Activated naive CD8-positive, alpha-beta T cell treated with anti-CD3 and anti-CD28 coated beads for 36 hours (primary cell): ENCODE measurements at regions not wholly inside any gene's neighbourhood (a gene's known extent, or its start where the extent isn't known, plus 50 kb on each side); places are given as distances from the start of the nearest gene placed in this dataset.

Source experiments
- DNase-seq: peaks from one replicate; pipeline ENCODE4 v3.0.0; 2021
- H3K27ac Mint-ChIP-seq: one replicate; pipeline ENCODE4 v1.8.0; 2022; ENCODE audit warnings: mild to moderate bottlenecking, moderate library complexity, mixed read lengths
- H3K27me3 Mint-ChIP-seq: one replicate; pipeline ENCODE4 v1.8.0; 2022; ENCODE audit warnings: mild to moderate bottlenecking, mixed read lengths
- H3K36me3 Mint-ChIP-seq: one replicate; pipeline ENCODE4 v1.8.0; 2021; ENCODE audit warnings: mild to moderate bottlenecking, mixed read lengths
- H3K4me1 Mint-ChIP-seq: one replicate; pipeline ENCODE4 v1.8.0; 2021; ENCODE audit warnings: mixed read lengths
- H3K4me3 Mint-ChIP-seq: one replicate; pipeline ENCODE4 v1.8.0; 2022; ENCODE audit warnings: mild to moderate bottlenecking, moderate library complexity, mixed read lengths
- H3K9me3 Mint-ChIP-seq: one replicate; pipeline ENCODE4 v1.8.0; 2022; ENCODE audit warnings: mixed read lengths

DNA sequence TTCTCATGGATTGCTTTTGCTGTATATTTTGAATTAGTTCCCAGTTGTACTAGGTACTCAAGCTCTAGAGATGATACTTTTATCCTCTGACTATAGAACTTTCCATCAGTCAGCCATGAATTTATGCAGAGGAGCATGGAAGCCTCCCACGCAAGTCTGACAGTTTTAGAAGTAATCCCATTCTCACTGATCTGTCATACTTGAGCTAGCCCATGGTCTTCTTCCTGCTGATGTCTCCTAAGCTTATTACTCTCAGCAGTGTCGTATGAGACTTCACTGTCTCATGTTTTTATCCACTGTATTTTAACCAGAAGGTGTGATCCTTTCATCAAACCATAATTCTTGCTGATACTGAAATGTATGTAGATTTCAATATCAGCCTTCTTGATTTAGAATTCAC lies 715.2 kb upstream of the MARCKS start:
- Mint-ChIP-seq H3K4me3 (no peak overlapping the region), H3K4me1 (no peaks in the 10 kb centered on the region), H3K36me3 (no peaks in the 10 kb centered on the region), H3K9me3 (no peaks in the 10 kb centered on the region), H3K27me3 (no peaks in the 10 kb centered on the region), H3K27ac (no peak overlapping the region)
- no peak for DNase-seq

DNA sequence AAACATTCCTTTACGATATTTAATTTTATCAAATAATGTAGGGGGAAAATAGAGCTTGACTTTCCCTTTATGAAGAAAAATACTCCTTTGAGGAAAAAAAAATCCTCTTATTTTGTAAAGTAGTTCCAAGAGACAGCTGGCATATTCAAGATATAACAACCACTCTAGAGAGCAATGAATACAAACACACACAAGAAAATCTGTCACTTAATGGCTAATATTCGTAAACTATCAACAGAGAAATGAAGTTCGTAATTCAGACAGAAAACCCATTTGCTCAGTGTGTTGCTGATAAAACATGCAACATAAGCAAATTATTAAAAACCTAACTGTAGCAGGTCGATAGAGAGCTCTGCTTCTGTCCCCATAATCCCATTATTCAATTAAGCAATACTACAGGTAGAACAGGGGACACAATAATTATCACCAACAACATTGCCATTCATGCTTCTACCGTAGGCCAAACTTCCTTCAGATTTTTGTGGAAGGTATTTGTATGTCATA lies 714.4 kb upstream of the MARCKS start:
- H3K27me3 Mint-ChIP-seq: no peaks in the 10 kb centered on the region
- no peaks in the 10 kb centered on the region for H3K9me3 Mint-ChIP-seq
- no peak overlapping the region for H3K27ac Mint-ChIP-seq
- no peak overlapping the region for H3K4me3 Mint-ChIP-seq
- H3K36me3 Mint-ChIP-seq: no peaks in the 10 kb centered on the region
- no peaks in the 10 kb centered on the region for H3K4me1 Mint-ChIP-seq
- no peak for DNase-seq

DNA sequence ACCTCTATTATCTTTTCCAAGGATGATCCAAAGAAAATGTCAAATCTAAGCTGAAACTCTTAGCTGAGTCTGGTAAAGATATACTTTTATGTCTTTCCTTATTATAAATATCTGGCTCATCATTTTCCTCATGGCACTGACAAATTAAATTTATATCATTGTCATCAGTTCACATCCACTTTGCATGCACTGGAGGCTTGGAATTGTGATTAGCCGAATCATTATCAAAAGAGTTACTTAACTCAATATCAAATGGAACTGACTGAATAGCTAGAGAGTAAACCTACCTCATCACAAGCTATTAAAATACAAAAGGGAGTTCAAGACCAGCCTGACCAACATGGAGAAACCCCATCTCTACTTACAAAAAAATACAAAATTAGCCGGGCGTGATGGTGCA lies 713.9 kb upstream of the MARCKS start:
- H3K27me3 Mint-ChIP-seq: no peaks in the 10 kb centered on the region

DNA sequence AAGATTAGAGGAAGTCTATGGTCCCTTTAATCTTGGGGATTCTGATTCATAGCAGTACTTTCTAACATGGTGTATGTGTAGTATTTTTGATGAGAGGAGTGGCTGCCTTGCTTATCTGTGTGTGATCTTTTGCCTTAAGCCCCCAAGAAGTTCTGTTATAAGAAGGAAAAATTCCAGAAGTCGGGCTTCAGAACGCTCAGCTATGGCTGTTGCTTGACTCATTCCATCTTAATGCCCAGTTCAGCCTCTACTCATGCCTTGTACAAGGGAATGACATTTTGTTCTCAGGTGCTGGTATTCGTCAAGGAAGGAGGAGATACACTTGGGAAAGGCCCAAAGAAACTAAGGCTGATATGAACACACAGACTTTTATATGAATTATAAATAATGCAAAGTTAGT lies 713.0 kb upstream of the MARCKS start:
- no peaks in the 10 kb centered on the region for H3K27me3 Mint-ChIP-seq
- no peaks in the 10 kb centered on the region for H3K9me3 Mint-ChIP-seq
- no peaks in the 10 kb centered on the region for H3K4me1 Mint-ChIP-seq
- H3K4me3 Mint-ChIP-seq: no peak overlapping the region
- no peaks in the 10 kb centered on the region for H3K36me3 Mint-ChIP-seq
- DNase-seq: no peak
- no peak overlapping the region for H3K27ac Mint-ChIP-seq

More for the DNA sequence above, 713.9 kb upstream of the MARCKS start:
- H3K4me1 Mint-ChIP-seq: no peaks in the 10 kb centered on the region
- no peaks in the 10 kb centered on the region for H3K9me3 Mint-ChIP-seq
- H3K27ac Mint-ChIP-seq: no peak overlapping the region
- H3K36me3 Mint-ChIP-seq: no peaks in the 10 kb centered on the region
- H3K4me3 Mint-ChIP-seq: no peak overlapping the region
- DNase-seq: no peak

DNA sequence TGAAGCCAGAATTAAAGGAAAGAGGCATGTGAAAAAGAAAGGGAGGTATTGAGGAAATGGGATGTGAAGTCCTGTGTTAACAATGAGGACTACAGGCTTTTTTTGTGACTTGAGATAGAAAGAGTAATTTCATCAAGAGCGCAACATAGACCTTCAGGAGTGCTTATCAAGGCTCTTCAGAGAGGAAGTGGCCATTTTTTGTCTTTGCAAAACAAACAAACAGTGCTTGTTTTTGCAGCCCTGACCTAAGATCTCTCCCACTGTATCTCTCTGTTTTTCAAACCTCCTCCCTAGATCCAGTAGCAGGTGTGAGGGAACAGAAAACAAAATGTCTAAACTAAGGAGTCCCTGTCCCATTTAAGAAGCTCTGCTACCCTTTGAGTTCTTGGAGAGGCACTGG lies 710.3 kb upstream of the MARCKS start:
- no peak overlapping the region for H3K4me3 Mint-ChIP-seq
- H3K9me3 Mint-ChIP-seq: no peaks in the 10 kb centered on the region
- no peaks in the 10 kb centered on the region for H3K4me1 Mint-ChIP-seq
- no peak overlapping the region for H3K27ac Mint-ChIP-seq
- H3K27me3 Mint-ChIP-seq: no peaks in the 10 kb centered on the region
- H3K36me3 Mint-ChIP-seq: no peaks in the 10 kb centered on the region
- DNase-seq: no peak

DNA sequence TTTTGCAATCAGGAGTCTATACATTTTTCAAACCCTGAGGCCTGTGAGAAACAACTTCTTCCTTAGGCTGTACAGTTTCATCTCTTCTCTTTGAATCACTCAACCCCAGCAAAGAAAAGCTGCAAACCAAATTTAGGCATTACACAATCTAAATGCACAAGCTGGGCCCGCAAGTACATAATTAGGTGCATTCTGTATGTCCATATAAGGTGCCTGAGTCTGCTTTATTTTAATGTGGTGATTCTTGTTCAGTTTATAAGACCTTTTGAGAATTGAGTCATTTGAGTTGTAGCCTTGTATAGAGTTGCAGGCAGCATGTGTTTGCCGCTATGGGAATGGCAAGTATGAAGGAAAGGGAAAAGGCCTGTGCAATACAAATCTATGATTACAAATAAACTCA lies 709.6 kb upstream of the MARCKS start:
- H3K4me1 Mint-ChIP-seq: no peaks in the 10 kb centered on the region
- H3K9me3 Mint-ChIP-seq: no peaks in the 10 kb centered on the region
- DNase-seq: no peak
- H3K4me3 Mint-ChIP-seq: no peak overlapping the region
- no peaks in the 10 kb centered on the region for H3K36me3 Mint-ChIP-seq
- H3K27ac Mint-ChIP-seq: no peak overlapping the region
- H3K27me3 Mint-ChIP-seq: no peaks in the 10 kb centered on the region

DNA sequence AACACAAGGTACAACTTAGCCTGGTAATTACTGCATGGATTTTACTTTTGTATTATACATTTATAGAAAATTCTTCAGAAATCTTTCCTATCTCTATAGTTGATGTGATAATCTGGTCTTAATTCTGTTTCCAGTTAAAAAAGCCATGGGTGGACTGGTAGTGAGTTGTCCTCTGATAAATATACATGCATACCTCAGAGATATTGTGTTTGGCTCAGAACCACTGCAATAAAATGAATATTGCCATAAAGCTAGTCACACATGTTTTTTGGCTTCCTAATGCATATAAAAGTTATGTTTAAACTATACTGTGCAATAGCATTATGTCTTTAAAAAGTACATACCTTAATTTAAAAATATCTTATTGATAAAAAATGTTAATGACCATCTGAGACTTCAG lies 708.6 kb upstream of the MARCKS start:
- Mint-ChIP-seq H3K4me3 (no peak overlapping the region), H3K9me3 (no peaks in the 10 kb centered on the region), H3K4me1 (no peaks in the 10 kb centered on the region), H3K27ac (no peak overlapping the region), H3K36me3 (no peaks in the 10 kb centered on the region), H3K27me3 (no peaks in the 10 kb centered on the region)
- no peak for DNase-seq

DNA sequence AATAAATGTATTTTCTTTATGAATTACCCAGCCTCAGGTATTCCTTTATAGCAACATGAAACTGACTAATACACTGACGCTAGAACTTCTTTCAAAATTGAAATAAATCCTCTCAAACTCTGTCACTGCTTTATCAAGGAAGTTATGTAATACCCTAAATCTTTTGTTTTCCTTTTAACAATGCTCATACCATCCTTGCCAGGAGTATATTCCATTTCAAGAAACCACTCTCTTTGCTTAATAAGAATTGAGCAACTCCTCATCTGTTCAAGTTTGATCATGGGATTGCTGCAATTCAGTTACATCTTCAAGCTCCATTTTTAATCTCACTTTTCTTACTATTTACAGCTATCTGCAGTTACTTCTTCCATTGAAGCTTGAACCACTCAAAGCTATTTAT lies 707.6 kb upstream of the MARCKS start:
- no peak overlapping the region for H3K4me3 Mint-ChIP-seq
- no peaks in the 10 kb centered on the region for H3K4me1 Mint-ChIP-seq
- DNase-seq: no peak
- H3K27ac Mint-ChIP-seq: no peak overlapping the region
- H3K9me3 Mint-ChIP-seq: no peaks in the 10 kb centered on the region
- H3K36me3 Mint-ChIP-seq: no peaks in the 10 kb centered on the region
- H3K27me3 Mint-ChIP-seq: no peaks in the 10 kb centered on the region

DNA sequence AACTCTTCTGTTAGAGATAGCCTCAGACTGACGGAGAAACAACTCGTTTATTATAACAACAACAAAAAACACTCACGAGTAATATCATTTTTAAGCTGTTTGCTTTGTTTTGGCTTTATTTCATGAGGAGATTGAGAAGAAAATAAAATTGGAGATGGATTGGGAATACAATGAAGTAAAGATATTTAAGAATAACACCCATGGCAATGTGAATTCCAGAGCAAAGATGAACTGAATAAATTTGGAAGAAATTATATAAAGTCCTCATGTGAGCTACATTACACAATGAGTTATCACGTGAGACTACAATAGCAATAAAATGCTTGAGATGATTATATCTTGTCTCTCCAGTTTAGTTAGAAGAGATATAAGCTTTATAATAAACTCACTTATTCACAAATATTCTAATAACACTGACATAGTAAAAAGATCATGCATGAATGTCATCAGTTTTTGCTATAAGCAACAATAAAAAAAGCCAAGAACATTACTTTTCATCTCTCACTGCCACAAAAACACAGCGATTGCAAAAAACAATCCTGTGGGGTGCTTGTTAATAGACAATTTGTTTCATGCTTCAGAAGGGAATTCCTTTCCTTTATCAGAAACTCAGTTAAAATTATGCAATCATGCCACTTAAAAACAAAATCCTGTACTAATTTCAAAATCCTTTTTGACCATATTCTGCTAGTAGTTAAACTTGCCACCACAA lies 696.7 kb upstream of the MARCKS start:
- no peak overlapping the region for H3K27ac Mint-ChIP-seq
- no peaks in the 10 kb centered on the region for H3K36me3 Mint-ChIP-seq
- H3K4me3 Mint-ChIP-seq: no peak overlapping the region
- DNase-seq: no peak
- H3K4me1 Mint-ChIP-seq: no peaks in the 10 kb centered on the region
- H3K9me3 Mint-ChIP-seq: no peaks in the 10 kb centered on the region
- no peaks in the 10 kb centered on the region for H3K27me3 Mint-ChIP-seq

DNA sequence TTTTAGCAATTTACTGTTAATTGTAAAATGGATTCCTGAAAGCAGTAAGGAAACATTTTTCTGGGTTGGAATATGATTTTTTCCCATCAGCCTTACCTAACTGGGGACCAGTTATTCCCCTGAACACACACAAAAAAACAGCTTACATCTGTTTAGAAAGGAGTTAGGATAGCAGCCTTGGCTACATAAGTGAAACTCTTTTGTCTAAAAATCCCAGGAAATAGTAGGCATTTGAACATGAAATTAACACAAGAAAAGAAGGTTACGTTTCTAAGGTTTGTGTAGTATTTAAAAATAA lies 696.2 kb upstream of the MARCKS start:
- H3K4me3 Mint-ChIP-seq: no peak overlapping the region
- H3K27ac Mint-ChIP-seq: no peak overlapping the region

DNA sequence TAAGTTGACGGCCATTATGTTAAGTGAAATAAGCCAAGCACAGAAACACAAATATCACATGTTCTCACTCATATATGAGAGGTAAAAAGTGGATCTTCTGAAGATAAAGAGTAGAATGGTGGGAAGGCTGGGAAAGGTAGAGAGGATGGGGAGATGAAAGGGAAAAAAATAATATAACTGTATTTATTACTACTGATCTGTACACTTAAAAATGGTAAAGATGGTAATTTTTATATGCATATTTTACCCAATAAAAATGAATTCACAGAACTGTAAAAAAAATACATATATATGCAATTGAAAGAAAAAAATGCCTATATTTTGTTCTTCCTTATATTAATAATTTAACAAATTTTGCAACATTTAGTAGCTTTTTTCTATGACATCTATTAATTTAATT lies 694.4 kb upstream of the MARCKS start:
- no peak overlapping the region for H3K4me3 Mint-ChIP-seq
- DNase-seq: no peak
- no peaks in the 10 kb centered on the region for H3K36me3 Mint-ChIP-seq
- H3K27ac Mint-ChIP-seq: no peak overlapping the region
- H3K9me3 Mint-ChIP-seq: no peaks in the 10 kb centered on the region
- H3K4me1 Mint-ChIP-seq: no peaks in the 10 kb centered on the region
- no peaks in the 10 kb centered on the region for H3K27me3 Mint-ChIP-seq

More for the DNA sequence above, 696.2 kb upstream of the MARCKS start:
- H3K9me3 Mint-ChIP-seq: no peaks in the 10 kb centered on the region
- no peaks in the 10 kb centered on the region for H3K4me1 Mint-ChIP-seq
- no peak for DNase-seq
- no peaks in the 10 kb centered on the region for H3K36me3 Mint-ChIP-seq
- H3K27me3 Mint-ChIP-seq: no peaks in the 10 kb centered on the region

DNA sequence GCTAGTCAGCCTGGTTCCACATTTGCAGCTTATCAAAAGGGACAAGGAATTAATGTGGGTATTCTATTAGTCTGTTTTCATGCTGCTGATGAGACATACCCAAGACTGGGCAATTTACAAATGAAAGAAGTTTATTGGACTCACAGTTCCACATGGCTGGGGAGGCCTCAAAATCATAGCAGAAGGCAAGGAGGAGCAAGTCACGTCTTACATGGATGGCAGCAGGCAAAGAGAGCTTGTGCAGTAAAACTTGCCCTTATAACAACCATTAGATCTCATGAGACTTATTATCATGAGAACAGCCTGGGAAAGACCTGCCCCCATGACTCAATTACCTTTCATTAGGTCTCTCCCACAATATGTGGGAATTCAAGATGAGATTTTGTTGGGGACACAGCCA lies 689.1 kb upstream of the MARCKS start:
- Mint-ChIP-seq H3K4me3 (no peak overlapping the region), H3K27me3 (no peaks in the 10 kb centered on the region), H3K36me3 (no peaks in the 10 kb centered on the region), H3K27ac (no peak overlapping the region), H3K4me1 (no peaks in the 10 kb centered on the region), H3K9me3 (no peaks in the 10 kb centered on the region)
- no peak for DNase-seq

DNA sequence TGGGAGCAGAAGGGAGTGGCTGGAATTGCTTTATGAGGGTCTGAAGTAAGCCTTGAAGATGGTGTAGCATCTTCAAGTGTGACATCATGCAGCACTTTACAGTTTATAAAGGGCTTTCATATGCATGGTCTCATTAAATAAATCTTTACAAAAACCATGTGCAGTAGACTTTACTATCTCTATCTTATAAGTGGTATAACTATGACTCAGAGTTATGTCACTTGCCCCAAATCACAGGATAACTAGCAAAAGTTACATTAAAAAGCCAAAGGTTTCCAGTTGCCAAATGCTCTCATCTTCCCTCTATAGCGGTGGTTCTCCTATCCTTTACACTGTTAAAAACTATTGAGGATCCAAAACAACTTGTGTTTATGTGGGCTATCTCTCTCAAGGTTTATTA lies 687.7 kb upstream of the MARCKS start:
- Mint-ChIP-seq H3K36me3 (no peaks in the 10 kb centered on the region), H3K27ac (no peak overlapping the region), H3K4me3 (no peak overlapping the region)

DNA sequence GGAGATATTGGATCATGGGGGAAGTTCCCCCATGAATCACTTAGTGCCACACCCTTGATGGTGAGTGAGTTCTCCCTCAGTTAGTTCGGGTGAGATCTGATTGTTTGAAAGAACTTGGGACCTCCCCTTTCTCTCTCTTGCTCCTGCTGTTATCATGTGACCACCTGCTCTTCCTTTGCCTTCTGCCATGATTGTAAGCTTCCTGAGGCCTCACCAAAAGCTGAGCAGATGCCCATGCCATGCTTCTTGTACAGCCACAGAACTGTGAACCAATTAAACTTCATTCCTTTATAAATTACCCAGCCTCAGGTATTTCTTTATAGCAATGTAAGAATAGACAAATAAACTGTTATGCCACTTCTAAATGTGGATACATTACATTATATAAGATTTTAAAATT lies 686.7 kb upstream of the MARCKS start:
- DNase-seq: no peak
- H3K4me3 Mint-ChIP-seq: no peak overlapping the region

More for the DNA sequence above, 687.7 kb upstream of the MARCKS start:
- Mint-ChIP-seq H3K9me3 (no peaks in the 10 kb centered on the region), H3K4me1 (no peaks in the 10 kb centered on the region), H3K27me3 (no peaks in the 10 kb centered on the region)
- DNase-seq: no peak

DNA sequence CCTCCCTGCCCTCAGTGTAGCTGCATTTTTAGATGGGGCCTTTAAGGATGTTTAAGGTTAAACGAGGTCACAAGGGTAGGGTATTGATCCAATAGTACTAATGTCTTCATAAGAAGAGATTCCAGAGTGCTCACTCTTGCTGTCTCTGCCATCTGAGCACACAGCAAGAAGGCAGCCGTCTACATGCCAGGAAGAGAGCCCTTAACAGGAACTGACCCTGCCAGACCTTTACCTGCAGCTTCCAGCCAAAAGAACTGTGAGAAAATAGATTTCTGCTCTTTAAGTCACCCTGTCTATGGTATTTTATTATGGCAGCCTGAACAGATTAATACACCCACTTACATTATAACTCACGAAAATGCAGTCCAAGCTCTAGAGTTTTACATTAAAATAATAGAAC lies 685.3 kb upstream of the MARCKS start:
- Mint-ChIP-seq H3K27me3 (no peaks in the 10 kb centered on the region), H3K4me3 (no peak overlapping the region), H3K36me3 (no peaks in the 10 kb centered on the region), H3K9me3 (no peaks in the 10 kb centered on the region), H3K27ac (no peak overlapping the region), H3K4me1 (no peaks in the 10 kb centered on the region)
- no peak for DNase-seq

More for the DNA sequence above, 686.7 kb upstream of the MARCKS start:
- no peaks in the 10 kb centered on the region for H3K9me3 Mint-ChIP-seq
- H3K27me3 Mint-ChIP-seq: no peaks in the 10 kb centered on the region
- H3K27ac Mint-ChIP-seq: no peak overlapping the region
- no peaks in the 10 kb centered on the region for H3K4me1 Mint-ChIP-seq
- no peaks in the 10 kb centered on the region for H3K36me3 Mint-ChIP-seq

DNA sequence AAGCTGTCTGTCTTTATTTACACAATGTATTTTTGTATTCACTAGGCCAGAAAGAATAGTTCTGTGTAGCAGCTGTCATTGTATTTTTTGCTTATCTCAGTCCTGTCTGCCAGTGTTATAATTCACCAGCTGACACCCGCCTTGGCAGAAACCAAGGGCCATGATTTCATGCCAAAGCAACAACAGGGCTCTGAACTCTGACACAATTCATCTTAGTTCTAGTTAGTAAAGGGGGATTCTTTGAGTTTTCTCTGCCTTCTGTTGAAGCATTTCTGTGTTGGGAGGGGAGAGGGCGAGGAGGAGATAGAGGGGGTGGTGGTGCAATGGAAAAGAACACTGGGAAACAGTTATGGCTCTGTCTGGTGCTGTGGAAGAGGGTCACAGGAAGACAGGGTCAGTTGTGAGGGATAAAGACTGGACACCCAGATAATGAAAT lies 684.6 kb upstream of the MARCKS start:
- no peaks in the 10 kb centered on the region for H3K36me3 Mint-ChIP-seq
- no peaks in the 10 kb centered on the region for H3K27me3 Mint-ChIP-seq
- no peaks in the 10 kb centered on the region for H3K4me1 Mint-ChIP-seq
- no peaks in the 10 kb centered on the region for H3K9me3 Mint-ChIP-seq
- H3K27ac Mint-ChIP-seq: no peak overlapping the region
- no peak overlapping the region for H3K4me3 Mint-ChIP-seq
- DNase-seq: no peak
